Esophagus squamous epithelium (tissue), 4 donors: ENCODE measurements at regions not wholly inside any gene's neighbourhood (a gene's known extent, or its start where the extent isn't known, plus 50 kb on each side); places are given as distances from the start of the nearest gene placed in this dataset.

Source experiments
- POLR2A ChIP-seq, 4 donors: fragments of 450-650 bp; IDR thresholded peaks; one replicate each; pipeline ENCODE4 v1.6.1; 2017; ENCODE audit warnings: antibody characterized with exemption in 4 of 4, mild to moderate bottlenecking in 4 of 4, moderate library complexity in 3 of 4
- TF ChIP-seq, protein P1 (sequence below), 6 experiments: fragments of 450-650 bp in 4 of 6; fragments of 200-600 bp in 2 of 6; sonication (generic) in 2 of 6; IDR thresholded peaks; one replicate each; pipeline ENCODE4 v1.5.1; 2016 to 2019; ENCODE audit warnings: antibody characterized with exemption in 6 of 6, mild to moderate bottlenecking in 4 of 6, moderate library complexity in 4 of 6

DNA sequence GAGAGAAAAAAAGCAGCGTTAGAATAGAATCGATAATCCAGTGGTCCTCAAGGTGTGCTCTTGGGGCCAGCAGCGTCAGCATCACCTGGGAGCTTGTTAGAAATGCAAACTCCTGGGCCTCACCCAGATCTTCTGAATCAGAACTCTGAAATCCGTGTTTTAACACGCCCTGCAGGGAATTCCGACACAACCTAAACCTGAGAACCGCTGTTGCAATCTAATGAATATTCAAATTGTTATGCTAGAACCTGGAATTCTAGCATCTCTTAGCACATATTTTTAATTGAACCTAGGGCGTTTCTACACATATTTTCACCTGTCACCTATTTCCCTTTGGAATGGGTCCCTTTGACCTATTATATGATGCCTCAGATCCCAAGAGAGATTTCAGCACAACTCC, 175.7 kb downstream of the PSMG1 start:
- TF ChIP-seq, protein P1, sequence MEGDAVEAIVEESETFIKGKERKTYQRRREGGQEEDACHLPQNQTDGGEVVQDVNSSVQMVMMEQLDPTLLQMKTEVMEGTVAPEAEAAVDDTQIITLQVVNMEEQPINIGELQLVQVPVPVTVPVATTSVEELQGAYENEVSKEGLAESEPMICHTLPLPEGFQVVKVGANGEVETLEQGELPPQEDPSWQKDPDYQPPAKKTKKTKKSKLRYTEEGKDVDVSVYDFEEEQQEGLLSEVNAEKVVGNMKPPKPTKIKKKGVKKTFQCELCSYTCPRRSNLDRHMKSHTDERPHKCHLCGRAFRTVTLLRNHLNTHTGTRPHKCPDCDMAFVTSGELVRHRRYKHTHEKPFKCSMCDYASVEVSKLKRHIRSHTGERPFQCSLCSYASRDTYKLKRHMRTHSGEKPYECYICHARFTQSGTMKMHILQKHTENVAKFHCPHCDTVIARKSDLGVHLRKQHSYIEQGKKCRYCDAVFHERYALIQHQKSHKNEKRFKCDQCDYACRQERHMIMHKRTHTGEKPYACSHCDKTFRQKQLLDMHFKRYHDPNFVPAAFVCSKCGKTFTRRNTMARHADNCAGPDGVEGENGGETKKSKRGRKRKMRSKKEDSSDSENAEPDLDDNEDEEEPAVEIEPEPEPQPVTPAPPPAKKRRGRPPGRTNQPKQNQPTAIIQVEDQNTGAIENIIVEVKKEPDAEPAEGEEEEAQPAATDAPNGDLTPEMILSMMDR (IDR thresholded peaks at IDR 0.05) = no peak
- no peak for TF ChIP-seq POLR2A (IDR thresholded peaks at IDR 0.05)
